Liver (tissue), 3 donors: ENCODE measurements at regions not wholly inside any gene's neighbourhood (a gene's known extent, or its start where the extent isn't known, plus 50 kb on each side); places are given as distances from the start of the nearest gene placed in this dataset.

Source experiments
- ATF3 ChIP-seq: IDR thresholded peaks from 2 replicates; pipeline ENCODE4 v1.6.1; 2016; ENCODE audit warnings: antibody characterized with exemption
- GABPA ChIP-seq, 2 donors: IDR thresholded peaks in 1 of 2; conservative IDR thresholded peaks in 1 of 2; 2 replicates each; pipeline ENCODE4 v1.6.1; 2016; ENCODE audit warnings: antibody characterized with exemption in 2 of 2, mild to moderate bottlenecking in 1 of 2, moderate library complexity in 1 of 2
- REST ChIP-seq: IDR thresholded peaks from 2 replicates; pipeline ENCODE4 v1.6.1; 2016; ENCODE audit warnings: antibody characterized with exemption, mild to moderate bottlenecking
- TF ChIP-seq, protein P1 (sequence below): fragments of 150-350 bp; IDR thresholded peaks from 2 replicates; pipeline ENCODE4 v1.5.1; 2017; ENCODE audit warnings: improper control_type of control experiment, low read depth, low read length; ENCODE audit not compliant: missing input control
- TF ChIP-seq, protein P2 (sequence below): IDR thresholded peaks from 2 replicates; pipeline ENCODE4 v1.6.1; 2016; ENCODE audit warnings: antibody characterized with exemption
- donor health status: healthy.
- donor health status: healthy.

DNA sequence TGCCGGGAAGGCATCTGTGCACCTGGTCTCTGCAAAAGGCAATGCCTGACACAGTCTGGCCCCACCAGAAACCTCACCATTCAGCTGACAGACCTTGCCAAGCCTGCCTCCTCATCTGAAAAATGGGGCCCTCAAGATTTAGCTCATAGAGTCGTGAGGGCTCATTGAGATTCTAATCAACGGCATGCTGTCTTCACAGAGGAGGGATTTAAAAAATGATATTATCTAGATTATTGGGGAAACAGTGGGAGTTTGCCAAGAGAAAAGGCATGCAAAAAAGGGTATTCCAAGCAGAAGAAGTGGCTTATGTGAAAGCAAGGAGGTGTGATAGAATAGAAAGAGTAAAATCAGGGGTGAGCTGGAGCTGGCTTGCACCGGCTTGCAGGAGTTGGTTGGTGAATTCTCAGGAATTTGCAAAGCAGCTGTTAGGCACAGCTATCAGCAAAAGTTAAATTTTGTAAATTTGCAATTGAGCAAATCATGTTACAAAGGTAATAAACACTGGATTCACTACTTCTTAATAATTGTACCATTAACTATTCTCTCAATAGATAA, 91.7 kb upstream of the WNT4 start:
- TF ChIP-seq, protein P1, sequence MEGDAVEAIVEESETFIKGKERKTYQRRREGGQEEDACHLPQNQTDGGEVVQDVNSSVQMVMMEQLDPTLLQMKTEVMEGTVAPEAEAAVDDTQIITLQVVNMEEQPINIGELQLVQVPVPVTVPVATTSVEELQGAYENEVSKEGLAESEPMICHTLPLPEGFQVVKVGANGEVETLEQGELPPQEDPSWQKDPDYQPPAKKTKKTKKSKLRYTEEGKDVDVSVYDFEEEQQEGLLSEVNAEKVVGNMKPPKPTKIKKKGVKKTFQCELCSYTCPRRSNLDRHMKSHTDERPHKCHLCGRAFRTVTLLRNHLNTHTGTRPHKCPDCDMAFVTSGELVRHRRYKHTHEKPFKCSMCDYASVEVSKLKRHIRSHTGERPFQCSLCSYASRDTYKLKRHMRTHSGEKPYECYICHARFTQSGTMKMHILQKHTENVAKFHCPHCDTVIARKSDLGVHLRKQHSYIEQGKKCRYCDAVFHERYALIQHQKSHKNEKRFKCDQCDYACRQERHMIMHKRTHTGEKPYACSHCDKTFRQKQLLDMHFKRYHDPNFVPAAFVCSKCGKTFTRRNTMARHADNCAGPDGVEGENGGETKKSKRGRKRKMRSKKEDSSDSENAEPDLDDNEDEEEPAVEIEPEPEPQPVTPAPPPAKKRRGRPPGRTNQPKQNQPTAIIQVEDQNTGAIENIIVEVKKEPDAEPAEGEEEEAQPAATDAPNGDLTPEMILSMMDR, result no peak
- no peak for TF ChIP-seq REST
- TF ChIP-seq, protein P2, sequence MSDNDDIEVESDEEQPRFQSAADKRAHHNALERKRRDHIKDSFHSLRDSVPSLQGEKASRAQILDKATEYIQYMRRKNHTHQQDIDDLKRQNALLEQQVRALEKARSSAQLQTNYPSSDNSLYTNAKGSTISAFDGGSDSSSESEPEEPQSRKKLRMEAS, result no peak
- TF ChIP-seq ATF3, result no peak
- no peak for TF ChIP-seq GABPA (IDR thresholded peaks at IDR 0.05 in 1 of 2, conservative IDR thresholded peaks at IDR 0.05 in 1 of 2)
